HCT116 (cell line): ENCODE measurements at regions not wholly inside any gene's neighbourhood (a gene's known extent, or its start where the extent isn't known, plus 50 kb on each side); places are given as distances from the start of the nearest gene placed in this dataset.

Source experiments
- CTCF ChIP-seq, 3 experiments: fragments of 200-600 bp in 1 of 3; sonication (generic) in 1 of 3; IDR thresholded peaks in 2 of 3; conservative IDR thresholded peaks in 1 of 3; 2 replicates each; pipeline ENCODE4 v1.5.1; 2012 to 2017; ENCODE audit warnings: low read depth in 2 of 3, low read length in 2 of 3, antibody characterized with exemption in 1 of 3, borderline replicate concordance in 1 of 3, control low read depth in 1 of 3, mild to moderate bottlenecking in 1 of 3, mixed read lengths in 1 of 3, mixed run types in 1 of 3, moderate library complexity in 1 of 3; ENCODE audit not compliant: insufficient read depth in 1 of 3
- EZH2phosphoT487 ChIP-seq: fragments of 200-600 bp; IDR thresholded peaks from 2 replicates; pipeline ENCODE4 v1.6.1; 2018; ENCODE audit warnings: antibody characterized with exemption, borderline replicate concordance
- JUND ChIP-seq: IDR thresholded peaks from 2 replicates; pipeline ENCODE4 v1.6.1; 2012
- REST ChIP-seq: IDR thresholded peaks from 2 replicates; pipeline ENCODE4 v1.6.1; 2012; ENCODE audit warnings: low read depth
- SIN3A ChIP-seq: IDR thresholded peaks from 2 replicates; pipeline ENCODE4 v1.6.1; 2012; ENCODE audit warnings: low read depth
- ZFX ChIP-seq: fragments of 450-650 bp; IDR thresholded peaks from 2 replicates; pipeline ENCODE4 v1.6.1; 2017

GRCh38 chr11:62035293-62035692 lies 67.9 kb upstream of the FTH1 start:
- TF ChIP-seq ZFX (no peak), CTCF (IDR thresholded peaks at IDR 0.05 in 2 of 3, conservative IDR thresholded peaks at IDR 0.05 in 1 of 3; ENCODE audit: borderline replicate concordance in 1 of 3, insufficient read depth in 1 of 3, low read depth in 2 of 3, low read length in 2 of 3) (no peak), SIN3A (no peak), REST (no peak), JUND (no peak), EZH2phosphoT487 (no peak)
